A549 (cell line): ENCODE measurements at regions not wholly inside any gene's neighbourhood (a gene's known extent, or its start where the extent isn't known, plus 50 kb on each side); places are given as distances from the start of the nearest gene placed in this dataset.

Experiments
- ATAC-seq, 2 experiments: fragments of 200-7000 bp in 1 of 2; fragments of >200 bp in 1 of 2; cut with Nextera tagmentation in 1 of 2; cut with Tn5 transposase in 1 of 2; 3 replicates each; pipeline versions ENCODE4 v1.8.0 to v1.9.1; 2018 to 2020; ENCODE audit warnings: mild to moderate bottlenecking in 1 of 2, moderate library complexity in 1 of 2
- CTCF ChIA-PET: fragments of 300-600 bp; sonication (Branson Sonifier 250); formaldehyde crosslinking; extraction: SDS; loops from one replicate; lab custom pipeline; 2021; ENCODE audit warnings: antibody characterized with exemption, inconsistent platforms; lab: Yijun Ruan, JAX
- POLR2A ChIA-PET: fragments of 350-600 bp; formaldehyde crosslinking; extraction: SDS; loops from one replicate; lab custom pipeline; 2021; ENCODE audit warnings: antibody characterized with exemption, inconsistent platforms; lab: Yijun Ruan, JAX
- DNase-seq, 2 experiments: peaks; one replicate each; pipeline versions ENCODE4 v3.0.0 to v3.0.0-alpha.2; 2011 to 2016; ENCODE audit warnings: low read depth in 1 of 2, low spot score in 1 of 2
- FAIRE-seq: peaks from 2 replicates; lab custom pipeline; 2011; peaks lifted over from hg19 to GRCh38; lab: Jason Lieb, UNC
- H3K27ac ChIP-seq, 2 experiments: fragments of >200 bp; sonication (Bioruptor Twin); formaldehyde crosslinking; 3 replicates each; pipeline ENCODE4 v1.5.1; 2016 to 2017
- H3K4me1 ChIP-seq: fragments of >200 bp; sonication (Bioruptor Twin); formaldehyde crosslinking; 3 replicates; pipeline ENCODE4 v1.6.1; 2016
- H3K4me2 ChIP-seq: fragments of >200 bp; sonication (Bioruptor Twin); formaldehyde crosslinking; 3 replicates; pipeline ENCODE4 v1.6.1; 2016
- H3K4me3 ChIP-seq: fragments of >200 bp; sonication (Bioruptor Twin); formaldehyde crosslinking; 3 replicates; pipeline ENCODE4 v1.5.1; 2016
- H3K9me3 ChIP-seq: fragments of >200 bp; sonication (Bioruptor Twin); formaldehyde crosslinking; 3 replicates; pipeline ENCODE4 v1.6.1; 2016
- CBX2 ChIP-seq: fragments of 200-600 bp; sonication (generic); IDR thresholded peaks from 2 replicates; pipeline ENCODE4 v1.6.1; 2016; ENCODE audit warnings: low read depth, mild to moderate bottlenecking, borderline replicate concordance
- CBX8 ChIP-seq: fragments of 200-600 bp; sonication (generic); IDR thresholded peaks from 2 replicates; pipeline ENCODE4 v1.6.1; 2016
- CEBPB ChIP-seq, 2 experiments: fragments of >200 bp in 1 of 2; sonication (Bioruptor Twin) in 1 of 2; formaldehyde crosslinking in 1 of 2; IDR thresholded peaks; 2 replicates each; pipeline ENCODE4 v1.6.1; 2012 to 2016
- CHD4 ChIP-seq: fragments of 200-600 bp; sonication (generic); IDR thresholded peaks from 2 replicates; pipeline ENCODE4 v1.6.1; 2016; ENCODE audit warnings: antibody characterized with exemption, mild to moderate bottlenecking, borderline replicate concordance
- E2F6 ChIP-seq: IDR thresholded peaks from 2 replicates; pipeline ENCODE4 v1.6.1; 2012; ENCODE audit warnings: low read depth, borderline replicate concordance
- EHF ChIP-seq: fragments of 250-450 bp; sonication (Bioruptor Pico); IDR thresholded peaks from 2 replicates; pipeline ENCODE4 v1.5.0; 2020; ENCODE audit warnings: mild to moderate bottlenecking
- EHMT2 ChIP-seq: fragments of 200-600 bp; sonication (generic); IDR thresholded peaks from 2 replicates; pipeline ENCODE4 v1.6.1; 2016; ENCODE audit warnings: antibody characterized with exemption, low read depth, mild to moderate bottlenecking, moderate library complexity
- FOSL2 ChIP-seq, 2 experiments: fragments of 450-650 bp in 1 of 2; fragments of >200 bp in 1 of 2; sonication (Bioruptor Twin) in 1 of 2; formaldehyde crosslinking; IDR thresholded peaks; 2 replicates each; pipeline versions ENCODE4 v1.5.0 to v1.6.1; 2016 to 2020; ENCODE audit warnings: mild to moderate bottlenecking in 1 of 2, moderate library complexity in 1 of 2
- FOXS1 ChIP-seq: fragments of 250-450 bp; sonication (Bioruptor Pico); IDR thresholded peaks from 2 replicates; pipeline ENCODE4 v1.5.0; 2020; ENCODE audit warnings: mild to moderate bottlenecking, moderate library complexity
- GATA3 ChIP-seq: IDR thresholded peaks from 2 replicates; pipeline ENCODE4 v1.6.1; 2012; ENCODE audit warnings: borderline replicate concordance
- HEYL ChIP-seq: fragments of 250-450 bp; sonication (Bioruptor Pico); IDR thresholded peaks from 2 replicates; pipeline ENCODE4 v1.8.0; 2021; ENCODE audit warnings: mild to moderate bottlenecking, moderate library complexity
- HOXA7 ChIP-seq: fragments of 250-450 bp; sonication (Bioruptor Pico); IDR thresholded peaks from 2 replicates; pipeline ENCODE4 v1.5.0; 2020; ENCODE audit warnings: mild to moderate bottlenecking, moderate library complexity
- JUN ChIP-seq, 2 experiments: fragments of >200 bp; sonication (Bioruptor Twin); formaldehyde crosslinking; IDR thresholded peaks; 2 replicates in 1 of 2; 3 replicates in 1 of 2; pipeline ENCODE4 v1.6.1; 2016 to 2017
- KDM5A ChIP-seq: fragments of 200-600 bp; sonication (generic); IDR thresholded peaks from 2 replicates; pipeline ENCODE4 v1.6.1; 2016; ENCODE audit warnings: antibody characterized with exemption, mild to moderate bottlenecking
- MAFK ChIP-seq: fragments of 450-650 bp; IDR thresholded peaks from 2 replicates; pipeline ENCODE4 v1.6.1; 2014; ENCODE audit not compliant: partially characterized antibody
- MAX ChIP-seq: IDR thresholded peaks from 2 replicates; pipeline ENCODE4 v1.6.1; 2012
- NR3C1 ChIP-seq: fragments of >200 bp; sonication (Bioruptor Twin); formaldehyde crosslinking; IDR thresholded peaks from 3 replicates; pipeline ENCODE4 v1.6.1; 2017
- PHF8 ChIP-seq: fragments of 200-600 bp; sonication (generic); IDR thresholded peaks from 2 replicates; pipeline ENCODE4 v1.6.1; 2016; ENCODE audit warnings: low read depth, mild to moderate bottlenecking, antibody characterized with exemption, moderate library complexity, borderline replicate concordance
- POLR2AphosphoS2 ChIP-seq: conservative IDR thresholded peaks from 2 replicates; pipeline ENCODE4 v1.6.1; 2012; ENCODE audit warnings: low read length, improper control_type of control experiment, inconsistent platforms
- RNF2 ChIP-seq: fragments of 200-600 bp; sonication (generic); IDR thresholded peaks from 2 replicates; pipeline ENCODE4 v1.6.1; 2016; ENCODE audit warnings: low read depth, mild to moderate bottlenecking, antibody characterized with exemption, moderate library complexity, borderline replicate concordance
- SMC3 ChIP-seq: fragments of >200 bp; sonication (Bioruptor Twin); formaldehyde crosslinking; IDR thresholded peaks from 3 replicates; pipeline ENCODE4 v1.6.1; 2018; ENCODE audit warnings: inconsistent platforms
- SREBF2 ChIP-seq: fragments of 450-650 bp; IDR thresholded peaks from 2 replicates; pipeline ENCODE4 v1.6.1; 2014; ENCODE audit warnings: mild to moderate bottlenecking, moderate library complexity
- TFCP2L1 ChIP-seq: fragments of 250-450 bp; sonication (Bioruptor Pico); IDR thresholded peaks from 2 replicates; pipeline ENCODE4 v1.5.0; 2021; ENCODE audit warnings: mild to moderate bottlenecking
- ZC3H11A ChIP-seq: fragments of 450-650 bp; IDR thresholded peaks from 2 replicates; pipeline ENCODE4 v1.6.1; 2014; ENCODE audit warnings: antibody characterized with exemption, mild to moderate bottlenecking
- ZNF302 ChIP-seq: fragments of 250-450 bp; sonication (Bioruptor Pico); IDR thresholded peaks from 2 replicates; pipeline ENCODE4 v1.9.0; 2021; ENCODE audit warnings: inconsistent platforms, mild to moderate bottlenecking, moderate library complexity
- ZSCAN20 ChIP-seq: fragments of 250-450 bp; sonication (Bioruptor Pico); IDR thresholded peaks from 2 replicates; pipeline ENCODE4 v1.8.0; 2022; ENCODE audit warnings: mild to moderate bottlenecking, moderate library complexity
- WGBS: methylation state at CpG from one replicate; pipeline ENCODE4 v1.1.6; 2017; ENCODE audit errors: missing lambda C conversion rate; 5-methylcytosine and 5-hydroxymethylcytosine counted together

- no peak overlapping the region for H3K27ac ChIP-seq
- H3K9me3 ChIP-seq = no peaks in the 10 kb centered on the region
- ChIA-PET POLR2A (no interaction called here), CTCF (no interaction called here)
- WGBS = 29% methylated on average over 21 of the region's 23 CpGs
- DNase-seq (no peak), ATAC-seq (no peak), FAIRE-seq (no peak)
- H3K4me2 ChIP-seq = no peak overlapping the region
- TF ChIP-seq CHD4 = no peak
- no peak for TF ChIP-seq PHF8
- no peak for TF ChIP-seq JUN (IDR thresholded peaks at IDR 0.05)
- TF ChIP-seq POLR2AphosphoS2 = no peak
- no peak for TF ChIP-seq TFCP2L1 (CRISPR knock-in tag)
- TF ChIP-seq HOXA7 = no peak
- TF ChIP-seq HEYL (CRISPR knock-in tag) = no peak
- no peak for TF ChIP-seq E2F6
- no peak for TF ChIP-seq CEBPB (IDR thresholded peaks at IDR 0.05)
- TF ChIP-seq MAX = no peak
- no peak for TF ChIP-seq RNF2
- TF ChIP-seq CBX8 = no peak
- no peak for TF ChIP-seq ZC3H11A
- TF ChIP-seq GATA3 = no peak
- TF ChIP-seq ZNF302 (CRISPR knock-in tag) = no peak
- no peak for TF ChIP-seq FOSL2 (IDR thresholded peaks at IDR 0.05)
- no peak for TF ChIP-seq FOSL2 (CRISPR knock-in tag; IDR thresholded peaks at IDR 0.05)
- TF ChIP-seq EHF (CRISPR knock-in tag) = no peak
- TF ChIP-seq MAFK = no peak
- TF ChIP-seq SMC3 = no peak
- no peak for TF ChIP-seq ZSCAN20
- H3K4me3 ChIP-seq = no peak overlapping the region
- no peaks in the 10 kb centered on the region for H3K4me1 ChIP-seq
Measured at GRCh38 chr2:875687-876615, 74.7 kb upstream of the SNTG2 start.

GRCh38 chr2:873651-874580, 76.7 kb upstream of the SNTG2 start:
- ATAC-seq = no peak; a peak in 1 of 6 replicates
- CTCF ChIA-PET = no interaction called here
- no peak overlapping the region for H3K27ac ChIP-seq
- 33% methylated on average over 27 of the region's 27 CpGs for WGBS
- H3K4me2 ChIP-seq = no peak overlapping the region
- no peak for FAIRE-seq
- H3K4me1 ChIP-seq = no peaks in the 10 kb centered on the region
- DNase-seq = no peak
- POLR2A ChIA-PET = no interaction called here
- no peak for TF ChIP-seq HEYL (CRISPR knock-in tag)
- TF ChIP-seq EHMT2 = no peak
- no peak for TF ChIP-seq CEBPB (IDR thresholded peaks at IDR 0.05)
- TF ChIP-seq FOXS1 (CRISPR knock-in tag) = no peak
- TF ChIP-seq CBX2 = no peak
- TF ChIP-seq SREBF2 = no peak
- no peak for TF ChIP-seq NR3C1
- no peak for TF ChIP-seq KDM5A
- no peak for TF ChIP-seq GATA3
- TF ChIP-seq, all 56 proteins: peak for 0
- Histone ChIP-seq H3K9me3 (no peaks in the 10 kb centered on the region), H3K4me3 (no peak overlapping the region)
